Uterus (tissue), 2 donors: ENCODE measurements at regions not wholly inside any gene's neighbourhood (a gene's known extent, or its start where the extent isn't known, plus 50 kb on each side); places are given as distances from the start of the nearest gene placed in this dataset.

ENCODE experiments used
- POLR2A ChIP-seq, 2 donors: fragments of 450-650 bp; IDR thresholded peaks; one replicate each; pipeline ENCODE4 v1.6.1; 2016; ENCODE audit warnings: antibody characterized with exemption in 2 of 2, mild to moderate bottlenecking in 1 of 2, moderate library complexity in 1 of 2
- TF ChIP-seq, protein P1 (sequence below), 4 experiments: fragments of 200-600 bp in 2 of 4; fragments of 450-650 bp in 2 of 4; sonication (generic) in 2 of 4; IDR thresholded peaks; one replicate each; pipeline ENCODE4 v1.5.1; 2016 to 2019; ENCODE audit warnings: antibody characterized with exemption in 4 of 4, mild to moderate bottlenecking in 2 of 4, moderate library complexity in 1 of 4

DNA sequence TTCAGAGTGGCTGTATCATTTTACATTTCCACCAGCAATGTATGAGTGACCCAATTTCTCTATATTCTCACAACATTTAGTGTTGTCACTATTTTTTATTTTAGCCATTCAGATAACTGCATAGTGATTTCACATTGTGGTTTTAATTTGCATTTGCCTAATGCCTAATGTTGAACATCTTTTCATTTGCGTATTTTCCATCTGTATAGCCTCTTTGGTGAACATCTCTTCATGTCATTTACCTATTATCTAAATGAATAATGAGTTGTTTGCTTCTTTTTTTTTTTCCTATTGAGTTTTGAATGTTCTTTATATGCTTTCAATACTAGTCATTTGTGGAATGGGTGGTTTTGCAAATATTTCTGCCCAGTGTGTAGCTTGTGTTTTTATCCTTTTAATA is 120.9 kb upstream of the CPHXL start:
- TF ChIP-seq, protein P1, sequence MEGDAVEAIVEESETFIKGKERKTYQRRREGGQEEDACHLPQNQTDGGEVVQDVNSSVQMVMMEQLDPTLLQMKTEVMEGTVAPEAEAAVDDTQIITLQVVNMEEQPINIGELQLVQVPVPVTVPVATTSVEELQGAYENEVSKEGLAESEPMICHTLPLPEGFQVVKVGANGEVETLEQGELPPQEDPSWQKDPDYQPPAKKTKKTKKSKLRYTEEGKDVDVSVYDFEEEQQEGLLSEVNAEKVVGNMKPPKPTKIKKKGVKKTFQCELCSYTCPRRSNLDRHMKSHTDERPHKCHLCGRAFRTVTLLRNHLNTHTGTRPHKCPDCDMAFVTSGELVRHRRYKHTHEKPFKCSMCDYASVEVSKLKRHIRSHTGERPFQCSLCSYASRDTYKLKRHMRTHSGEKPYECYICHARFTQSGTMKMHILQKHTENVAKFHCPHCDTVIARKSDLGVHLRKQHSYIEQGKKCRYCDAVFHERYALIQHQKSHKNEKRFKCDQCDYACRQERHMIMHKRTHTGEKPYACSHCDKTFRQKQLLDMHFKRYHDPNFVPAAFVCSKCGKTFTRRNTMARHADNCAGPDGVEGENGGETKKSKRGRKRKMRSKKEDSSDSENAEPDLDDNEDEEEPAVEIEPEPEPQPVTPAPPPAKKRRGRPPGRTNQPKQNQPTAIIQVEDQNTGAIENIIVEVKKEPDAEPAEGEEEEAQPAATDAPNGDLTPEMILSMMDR (IDR thresholded peaks at IDR 0.05), result no peak
- TF ChIP-seq POLR2A (IDR thresholded peaks at IDR 0.05), result no peak
